Neural cell (in vitro differentiated cells): ENCODE measurements at regions not wholly inside any gene's neighbourhood (a gene's known extent, or its start where the extent isn't known, plus 50 kb on each side); places are given as distances from the start of the nearest gene placed in this dataset.

Source experiments
- CTCF ChIP-seq: fragments of 450-650 bp; IDR thresholded peaks from 2 replicates; pipeline ENCODE4 v1.5.1; 2014; ENCODE audit warnings: antibody characterized with exemption, mild to moderate bottlenecking, moderate library complexity; ENCODE audit not compliant: poor library complexity, severe bottlenecking
- EZH2 ChIP-seq: fragments of 200-600, 300-800 bp; shearing (Covaris generic), sonication (generic); IDR thresholded peaks from 2 replicates; pipeline ENCODE4 v1.6.1; 2014; ENCODE audit warnings: antibody characterized with exemption, low read length, borderline replicate concordance, mild to moderate bottlenecking; ENCODE audit not compliant: insufficient read depth, poor library complexity, severe bottlenecking
- POLR2AphosphoS5 ChIP-seq: IDR thresholded peaks from 2 replicates; pipeline ENCODE4 v1.6.1; 2012
- RAD21 ChIP-seq: fragments of 450-650 bp; conservative IDR thresholded peaks from 2 replicates; pipeline ENCODE4 v1.6.1; 2014; ENCODE audit warnings: antibody characterized with exemption, mild to moderate bottlenecking, moderate library complexity
- REST ChIP-seq: IDR thresholded peaks from 2 replicates; pipeline ENCODE4 v1.6.1; 2012; ENCODE audit warnings: borderline replicate concordance
- SMC3 ChIP-seq: fragments of 450-650 bp; conservative IDR thresholded peaks from 2 replicates; pipeline ENCODE4 v1.6.1; 2014; ENCODE audit warnings: antibody characterized with exemption, mild to moderate bottlenecking, moderate library complexity; ENCODE audit not compliant: poor library complexity
- TAF1 ChIP-seq: IDR thresholded peaks from 2 replicates; pipeline ENCODE4 v1.6.1; 2012; ENCODE audit warnings: low read depth

- TF ChIP-seq CTCF (no peak), RAD21 (no peak), POLR2AphosphoS5 (no peak), EZH2 (no peak), REST (no peak), SMC3 (no peak), TAF1 (no peak)
These were observed 146.3 kb downstream of the SCARB1 start for GRCh38 chr12:124717318-124717717.
